HEK293 (cell line): ENCODE measurements at regions not wholly inside any gene's neighbourhood (a gene's known extent, or its start where the extent isn't known, plus 50 kb on each side); places are given as distances from the start of the nearest gene placed in this dataset.
A peak's percentile ranks its signal among the peaks of the same experiment; 100 is the strongest.

Experiments used
- CTCF ChIA-PET: fragments of 350-600 bp; formaldehyde crosslinking; extraction: SDS; loops from one replicate; lab custom pipeline; 2021; ENCODE audit warnings: antibody characterized with exemption; lab: Yijun Ruan, JAX
- POLR2A ChIA-PET: fragments of 300-600 bp; formaldehyde crosslinking; extraction: SDS; loops from one replicate; lab custom pipeline; 2020; ENCODE audit warnings: antibody characterized with exemption, inconsistent platforms; lab: Yijun Ruan, JAX
- H3K27ac ChIP-seq: fragments of 200-500 bp; sonication (Bioruptor generic); 2 replicates; pipeline ENCODE4 v1.5.1; 2014; ENCODE audit warnings: low read depth, low read length, control low read depth, inconsistent platforms; ENCODE audit errors: extremely low read depth
- H3K36me3 ChIP-seq, 2 experiments: fragments of 200-500 bp in 1 of 2; sonication (Bioruptor generic) in 1 of 2; 1 replicate in 1 of 2; 2 replicates in 1 of 2; pipeline ENCODE4 v1.5.1; 2014 to 2017; ENCODE audit warnings: inconsistent platforms in 2 of 2, low read length in 2 of 2; ENCODE audit not compliant: control insufficient read depth in 2 of 2, insufficient read depth in 1 of 2
- H3K4me1 ChIP-seq: fragments of 200-500 bp; sonication (Bioruptor generic); 2 replicates; pipeline ENCODE4 v1.5.1; 2014; ENCODE audit warnings: mild to moderate bottlenecking, low read length, inconsistent platforms; ENCODE audit not compliant: control insufficient read depth, insufficient read depth
- H3K4me3 ChIP-seq: 2 replicates; pipeline ENCODE4 v1.5.1; 2011; ENCODE audit warnings: low read depth, mild to moderate bottlenecking, control low read depth, low read length, moderate library complexity
- H3K9me3 ChIP-seq: fragments of 200-500 bp; sonication (Bioruptor generic); 2 replicates; pipeline ENCODE4 v1.5.1; 2014; ENCODE audit warnings: low read depth, low read length, inconsistent platforms; ENCODE audit not compliant: control insufficient read depth, insufficient read depth
- EGR2 ChIP-seq: fragments of 450-650 bp; formaldehyde crosslinking; IDR thresholded peaks from 2 replicates; pipeline ENCODE4 v1.5.1; 2016; ENCODE audit warnings: low read depth, missing biosample characterization, missing genetic modification characterization
- GFI1B ChIP-seq: fragments of 450-650 bp; formaldehyde crosslinking; IDR thresholded peaks from 2 replicates; pipeline ENCODE4 v1.5.1; 2016; ENCODE audit warnings: missing biosample characterization, missing genetic modification characterization
- GLIS1 ChIP-seq: fragments of 450-650 bp; formaldehyde crosslinking; IDR thresholded peaks from 2 replicates; pipeline ENCODE4 v1.5.1; 2016; ENCODE audit warnings: missing biosample characterization, missing genetic modification characterization
- KLF16 ChIP-seq: fragments of 450-650 bp; formaldehyde crosslinking; IDR thresholded peaks from 2 replicates; pipeline ENCODE4 v1.5.1; 2017; ENCODE audit warnings: missing biosample characterization, missing genetic modification characterization
- MZF1 ChIP-seq: fragments of 450-650 bp; formaldehyde crosslinking; IDR thresholded peaks from 2 replicates; pipeline ENCODE4 v1.5.1; 2017; ENCODE audit warnings: missing biosample characterization, missing genetic modification characterization, borderline replicate concordance
- PRDM10 ChIP-seq: fragments of 450-650 bp; formaldehyde crosslinking; IDR thresholded peaks from 2 replicates; pipeline ENCODE4 v1.5.1; 2016; ENCODE audit warnings: missing biosample characterization, missing genetic modification characterization
- PRDM6 ChIP-seq: fragments of 450-650 bp; formaldehyde crosslinking; IDR thresholded peaks from 2 replicates; pipeline ENCODE4 v1.5.1; 2017; ENCODE audit warnings: missing biosample characterization, missing genetic modification characterization
- ZBTB1 ChIP-seq: fragments of 450-650 bp; formaldehyde crosslinking; IDR thresholded peaks from 2 replicates; pipeline ENCODE4 v1.5.1; 2016; ENCODE audit warnings: missing biosample characterization, missing genetic modification characterization
- ZBTB44 ChIP-seq: fragments of 450-650 bp; IDR thresholded peaks from 2 replicates; pipeline ENCODE4 v1.5.1; 2018; ENCODE audit warnings: missing biosample characterization, mild to moderate bottlenecking, missing genetic modification characterization
- ZFHX2 ChIP-seq: fragments of 450-650 bp; formaldehyde crosslinking; conservative IDR thresholded peaks from 2 replicates; pipeline ENCODE4 v1.5.1; 2016; ENCODE audit warnings: missing biosample characterization, missing genetic modification characterization
- ZFP69B ChIP-seq: fragments of 450-650 bp; formaldehyde crosslinking; IDR thresholded peaks from 2 replicates; pipeline ENCODE4 v1.5.1; 2016; ENCODE audit warnings: missing biosample characterization, missing genetic modification characterization
- ZIC2 ChIP-seq: fragments of 450-650 bp; formaldehyde crosslinking; IDR thresholded peaks from 2 replicates; pipeline ENCODE4 v1.5.1; 2016; ENCODE audit warnings: missing biosample characterization, missing genetic modification characterization
- ZNF10 ChIP-seq: fragments of 450-650 bp; formaldehyde crosslinking; IDR thresholded peaks from 2 replicates; pipeline ENCODE4 v1.5.1; 2017; ENCODE audit warnings: missing biosample characterization, missing genetic modification characterization
- ZNF132 ChIP-seq: fragments of 450-650 bp; formaldehyde crosslinking; IDR thresholded peaks from 2 replicates; pipeline ENCODE4 v1.5.1; 2017; ENCODE audit warnings: missing biosample characterization, missing genetic modification characterization, borderline replicate concordance
- ZNF274 ChIP-seq, 2 experiments: fragments of 200-500 bp in 1 of 2; fragments of 450-650 bp in 1 of 2; sonication (Bioruptor generic) in 1 of 2; formaldehyde crosslinking in 1 of 2; IDR thresholded peaks; 2 replicates each; pipeline versions ENCODE4 v1.5.1 to v1.6.1; 2014 to 2016; ENCODE audit warnings: borderline replicate concordance in 1 of 2, inconsistent platforms in 1 of 2, low read length in 1 of 2, missing biosample characterization in 1 of 2, missing genetic modification characterization in 1 of 2
- ZNF48 ChIP-seq: fragments of 450-650 bp; formaldehyde crosslinking; IDR thresholded peaks from 2 replicates; pipeline ENCODE4 v1.5.1; 2016; ENCODE audit warnings: missing biosample characterization, missing genetic modification characterization
- ZNF544 ChIP-seq: fragments of 450-650 bp; formaldehyde crosslinking; IDR thresholded peaks from 2 replicates; pipeline ENCODE4 v1.5.0; 2017; ENCODE audit warnings: missing biosample characterization, missing genetic modification characterization
- ZNF600 ChIP-seq: fragments of 450-650 bp; formaldehyde crosslinking; IDR thresholded peaks from 2 replicates; pipeline ENCODE4 v1.5.1; 2016; ENCODE audit warnings: missing biosample characterization, missing genetic modification characterization
- ZNF654 ChIP-seq: fragments of 450-650 bp; formaldehyde crosslinking; IDR thresholded peaks from 2 replicates; pipeline ENCODE4 v1.5.1; 2016; ENCODE audit warnings: low read depth, missing biosample characterization, missing genetic modification characterization
- ZNF664 ChIP-seq: fragments of 450-650 bp; formaldehyde crosslinking; IDR thresholded peaks from 2 replicates; pipeline ENCODE4 v1.5.1; 2016; ENCODE audit warnings: missing biosample characterization, missing genetic modification characterization
- ZNF670 ChIP-seq: fragments of 450-650 bp; formaldehyde crosslinking; IDR thresholded peaks from 2 replicates; pipeline ENCODE4 v1.5.1; 2016; ENCODE audit warnings: missing biosample characterization, missing genetic modification characterization, low read depth
- ZNF785 ChIP-seq: fragments of 450-650 bp; formaldehyde crosslinking; IDR thresholded peaks from 2 replicates; pipeline ENCODE4 v1.5.1; 2016; ENCODE audit warnings: missing biosample characterization, missing genetic modification characterization
- ZNF792 ChIP-seq: fragments of 450-650 bp; formaldehyde crosslinking; IDR thresholded peaks from 2 replicates; pipeline ENCODE4 v1.5.1; 2016; ENCODE audit warnings: missing biosample characterization, missing genetic modification characterization

- POLR2A ChIA-PET, result no interaction called here
Observed at GRCh38 chr1:168391851-168392681, 111.4 kb downstream of the TBX19 start.

More at GRCh38 chr1:168391851-168392681, 111.4 kb downstream of the TBX19 start:
- no peak overlapping the region for H3K4me3 ChIP-seq
- H3K9me3 ChIP-seq, result no peaks in the 10 kb centered on the region
- no peaks in the 10 kb centered on the region for H3K36me3 ChIP-seq
- no peak overlapping the region for H3K27ac ChIP-seq
- CTCF ChIA-PET, result interaction anchor here (0.6 to 1.3 kb wide), 3 partner anchors 13 to 59 kb away, joined by 3 to 5 read pairs (median 4); no protein-coding TSS in a partner anchor
- H3K4me1 ChIP-seq, result no peaks in the 10 kb centered on the region; the same call in 1 of the 2 replicates
- TF ChIP-seq MZF1, result 0 out of 2 replicates have a peak, but pooled peaks have one; percentile 19
- no peak for TF ChIP-seq ZNF10 (tag by site-specific recombination)
- TF ChIP-seq GFI1B (tag by site-specific recombination), result no peak
- no peak for TF ChIP-seq ZNF274 (IDR thresholded peaks at IDR 0.05; ENCODE audit: low read length)
- no peak for TF ChIP-seq ZNF274 (tag by site-specific recombination; IDR thresholded peaks at IDR 0.05; ENCODE audit: borderline replicate concordance)
- no peak for TF ChIP-seq ZIC2 (tag by site-specific recombination)
- no peak for TF ChIP-seq PRDM6 (tag by site-specific recombination)
- TF ChIP-seq ZNF600 (tag by site-specific recombination), result no peak
- TF ChIP-seq ZBTB1 (tag by site-specific recombination), result no peak
- no peak for TF ChIP-seq ZNF544 (tag by site-specific recombination)
- no peak for TF ChIP-seq ZNF670 (tag by site-specific recombination)
- no peak for TF ChIP-seq ZNF132
- peak; percentile 83 for TF ChIP-seq GLIS1 (tag by site-specific recombination)
- TF ChIP-seq ZBTB44 (tag by site-specific recombination), result peak; percentile 16; the same call in 1 of the 2 replicates
- TF ChIP-seq ZNF48 (tag by site-specific recombination), result no peak
- no peak for TF ChIP-seq ZNF785
- TF ChIP-seq ZNF654 (tag by site-specific recombination), result no peak
- TF ChIP-seq KLF16 (tag by site-specific recombination), result no peak
- TF ChIP-seq PRDM10 (tag by site-specific recombination), result no peak
- peak; percentile 51 for TF ChIP-seq ZFHX2 (tag by site-specific recombination)
- no peak for TF ChIP-seq ZNF792 (tag by site-specific recombination)
- TF ChIP-seq ZNF664 (tag by site-specific recombination), result 0 out of 2 replicates have a peak, but pooled peaks have one; percentile 17
- no peak for TF ChIP-seq ZFP69B
- peak; percentile 33; the same call in 1 of the 2 replicates for TF ChIP-seq EGR2 (tag by site-specific recombination)
